Loucy (cell line): ENCODE measurements at regions not wholly inside any gene's neighbourhood (a gene's known extent, or its start where the extent isn't known, plus 50 kb on each side); places are given as distances from the start of the nearest gene placed in this dataset.

Experiments
- H2AFZ ChIP-seq: fragments of 200-600 bp; sonication (generic); 2 replicates; pipeline ENCODE4 v1.6.0; 2016; ENCODE audit warnings: antibody characterized with exemption, mild to moderate bottlenecking, low read length, moderate library complexity
- H3F3A ChIP-seq: fragments of 200-600 bp; 2 replicates; pipeline ENCODE4 v1.6.0; 2016; ENCODE audit warnings: antibody characterized with exemption, low read depth, mild to moderate bottlenecking
- H3K27me3 ChIP-seq: fragments of 200-600 bp; sonication (generic); 2 replicates; pipeline ENCODE4 v1.6.1; 2014; ENCODE audit warnings: low read length, mild to moderate bottlenecking; ENCODE audit not compliant: insufficient read depth, poor library complexity, severe bottlenecking
- H3K36me3 ChIP-seq: fragments of 200-600 bp; sonication (generic); 2 replicates; pipeline ENCODE4 v1.6.1; 2016; ENCODE audit warnings: low read length; ENCODE audit not compliant: insufficient read depth
- H3K4me1 ChIP-seq: fragments of 200-600 bp; sonication (generic); 2 replicates; pipeline ENCODE4 v1.5.1; 2014; ENCODE audit warnings: low read length, mild to moderate bottlenecking; ENCODE audit not compliant: insufficient read depth, poor library complexity, severe bottlenecking
- H3K4me2 ChIP-seq: fragments of 200-600 bp; sonication (generic); 2 replicates; pipeline ENCODE4 v1.6.0; 2014; ENCODE audit warnings: antibody characterized with exemption, low read length, low read depth, mild to moderate bottlenecking; ENCODE audit not compliant: poor library complexity, severe bottlenecking
- H3K4me3 ChIP-seq: fragments of 200-600 bp; sonication (generic); 2 replicates; pipeline ENCODE4 v1.5.1; 2014; ENCODE audit warnings: low read length, mild to moderate bottlenecking, mixed read lengths; ENCODE audit not compliant: poor library complexity, severe bottlenecking
- H3K79me2 ChIP-seq: fragments of 200-600 bp; sonication (generic); 2 replicates; pipeline ENCODE4 v1.6.1; 2014; ENCODE audit warnings: low read length; ENCODE audit not compliant: insufficient read depth
- H3K9ac ChIP-seq: fragments of 200-600 bp; sonication (generic); 2 replicates; pipeline ENCODE4 v1.6.0; 2014; ENCODE audit warnings: mild to moderate bottlenecking, low read depth, low read length, moderate library complexity; ENCODE audit not compliant: poor library complexity, severe bottlenecking
- H3K9me2 ChIP-seq: fragments of 200-600 bp; sonication (generic); replicated peaks from 2 replicates; pipeline ENCODE4 v1.6.1; 2016; ENCODE audit warnings: low read depth, low read length, mixed read lengths
- H3K9me3 ChIP-seq: fragments of 200-600 bp; sonication (generic); 2 replicates; pipeline ENCODE4 v1.6.1; 2014; ENCODE audit warnings: mild to moderate bottlenecking, antibody characterized with exemption, low read length, low read depth; ENCODE audit not compliant: insufficient read depth
- H4K20me1 ChIP-seq: fragments of 200-600 bp; sonication (generic); 2 replicates; pipeline ENCODE4 v1.6.0; 2014; ENCODE audit warnings: antibody characterized with exemption, low read length, mild to moderate bottlenecking; ENCODE audit not compliant: insufficient read depth, poor library complexity, severe bottlenecking
- EZH2phosphoT487 ChIP-seq: fragments of 200-600 bp; IDR thresholded peaks from 2 replicates; pipeline ENCODE4 v1.6.1; 2018; ENCODE audit warnings: antibody characterized with exemption, mild to moderate bottlenecking, moderate library complexity, borderline replicate concordance
- TF ChIP-seq, protein P1 (sequence below): fragments of 200-600 bp; sonication (generic); conservative IDR thresholded peaks from 2 replicates; pipeline ENCODE4 v1.5.1; 2014; ENCODE audit warnings: mild to moderate bottlenecking, antibody characterized with exemption, low read length

DNA sequence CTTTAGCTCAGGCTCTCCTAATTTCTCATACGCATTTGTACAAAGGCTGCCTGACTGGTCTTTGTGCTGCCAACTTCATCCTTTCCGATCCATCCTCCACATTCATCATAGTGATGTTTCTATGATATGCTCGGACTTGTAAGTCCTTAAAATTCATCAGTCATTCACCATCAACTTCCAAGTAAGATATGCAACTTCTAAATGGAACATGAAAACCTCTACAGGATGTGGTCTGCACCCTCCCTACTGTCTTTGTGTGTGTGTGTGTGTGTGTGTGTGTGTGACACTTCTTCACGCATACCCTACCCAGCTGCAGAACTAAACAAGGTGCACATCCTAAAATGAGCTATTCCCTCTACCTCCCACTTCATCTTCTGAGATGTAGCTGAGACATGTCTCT lies 397.9 kb upstream of the NR5A2 start:
- TF ChIP-seq, protein P1, sequence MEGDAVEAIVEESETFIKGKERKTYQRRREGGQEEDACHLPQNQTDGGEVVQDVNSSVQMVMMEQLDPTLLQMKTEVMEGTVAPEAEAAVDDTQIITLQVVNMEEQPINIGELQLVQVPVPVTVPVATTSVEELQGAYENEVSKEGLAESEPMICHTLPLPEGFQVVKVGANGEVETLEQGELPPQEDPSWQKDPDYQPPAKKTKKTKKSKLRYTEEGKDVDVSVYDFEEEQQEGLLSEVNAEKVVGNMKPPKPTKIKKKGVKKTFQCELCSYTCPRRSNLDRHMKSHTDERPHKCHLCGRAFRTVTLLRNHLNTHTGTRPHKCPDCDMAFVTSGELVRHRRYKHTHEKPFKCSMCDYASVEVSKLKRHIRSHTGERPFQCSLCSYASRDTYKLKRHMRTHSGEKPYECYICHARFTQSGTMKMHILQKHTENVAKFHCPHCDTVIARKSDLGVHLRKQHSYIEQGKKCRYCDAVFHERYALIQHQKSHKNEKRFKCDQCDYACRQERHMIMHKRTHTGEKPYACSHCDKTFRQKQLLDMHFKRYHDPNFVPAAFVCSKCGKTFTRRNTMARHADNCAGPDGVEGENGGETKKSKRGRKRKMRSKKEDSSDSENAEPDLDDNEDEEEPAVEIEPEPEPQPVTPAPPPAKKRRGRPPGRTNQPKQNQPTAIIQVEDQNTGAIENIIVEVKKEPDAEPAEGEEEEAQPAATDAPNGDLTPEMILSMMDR: no peak
- no peak for TF ChIP-seq EZH2phosphoT487
- no peak overlapping the region for H3K4me3 ChIP-seq
- H2AFZ ChIP-seq: no peak overlapping the region
- no peaks in the 10 kb centered on the region for H3K9me3 ChIP-seq
- H3K4me1 ChIP-seq: peaks cover 15% of the 10 kb centered on the region
- H3K27me3 ChIP-seq: no peaks in the 10 kb centered on the region
- H3K4me2 ChIP-seq: peak overlapping the region; percentile 26
- H3K9me2 ChIP-seq: no peaks in the 10 kb centered on the region
- no peaks in the 10 kb centered on the region for H3F3A ChIP-seq
- no peaks in the 10 kb centered on the region for H3K79me2 ChIP-seq
- H3K36me3 ChIP-seq: no peaks in the 10 kb centered on the region
- no peaks in the 10 kb centered on the region for H4K20me1 ChIP-seq
- no peak overlapping the region for H3K9ac ChIP-seq

DNA sequence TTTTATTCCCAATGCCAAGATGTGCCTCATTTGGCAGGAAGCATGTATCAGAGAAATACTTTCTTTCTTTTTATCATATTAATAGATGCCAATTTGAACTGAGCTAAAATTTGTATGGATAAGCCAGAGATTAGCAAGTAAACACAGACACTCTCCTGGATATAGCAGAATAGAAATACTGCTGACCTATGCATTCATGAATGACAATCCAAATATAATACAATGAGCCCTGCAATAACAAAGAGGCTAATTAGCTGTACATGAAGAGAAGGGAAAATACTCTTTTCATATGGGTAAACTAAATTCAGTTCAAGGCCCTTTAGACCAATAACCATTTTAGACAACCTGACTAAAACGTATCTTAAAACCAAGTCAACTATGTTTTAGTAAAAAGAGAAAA lies 388.1 kb upstream of the NR5A2 start:
- Histone ChIP-seq H3K36me3 (no peaks in the 10 kb centered on the region), H3K27me3 (no peaks in the 10 kb centered on the region), H3K9ac (no peak overlapping the region), H3K4me2 (no peak overlapping the region), H3K9me2 (no peaks in the 10 kb centered on the region), H2AFZ (no peak overlapping the region), H3K79me2 (no peaks in the 10 kb centered on the region), H3K9me3 (no peaks in the 10 kb centered on the region), H3K4me3 (no peak overlapping the region), H3F3A (no peaks in the 10 kb centered on the region), H4K20me1 (no peaks in the 10 kb centered on the region), H3K4me1 (no peaks in the 10 kb centered on the region)
- no peak for TF ChIP-seq EZH2phosphoT487

GRCh38 chr1:199641531-199641930 lies 386.0 kb upstream of the NR5A2 start:
- Histone ChIP-seq H3K4me2 (no peak overlapping the region), H3K27me3 (no peaks in the 10 kb centered on the region), H4K20me1 (no peaks in the 10 kb centered on the region), H3F3A (no peaks in the 10 kb centered on the region), H3K4me3 (no peak overlapping the region), H3K79me2 (no peaks in the 10 kb centered on the region), H3K9ac (no peak overlapping the region), H2AFZ (no peak overlapping the region), H3K9me2 (no peaks in the 10 kb centered on the region), H3K9me3 (no peaks in the 10 kb centered on the region), H3K36me3 (no peaks in the 10 kb centered on the region), H3K4me1 (no peaks in the 10 kb centered on the region)
- TF ChIP-seq EZH2phosphoT487: no peak
- TF ChIP-seq, protein P1: no peak

GRCh38 chr1:199644912-199645311 lies 382.6 kb upstream of the NR5A2 start:
- Histone ChIP-seq H3K36me3 (no peaks in the 10 kb centered on the region), H2AFZ (no peak overlapping the region), H3K9me2 (no peaks in the 10 kb centered on the region), H3K9me3 (no peaks in the 10 kb centered on the region), H4K20me1 (no peaks in the 10 kb centered on the region), H3K4me1 (no peaks in the 10 kb centered on the region), H3F3A (no peaks in the 10 kb centered on the region), H3K27me3 (no peaks in the 10 kb centered on the region), H3K9ac (no peak overlapping the region), H3K4me2 (no peak overlapping the region), H3K79me2 (no peaks in the 10 kb centered on the region), H3K4me3 (no peak overlapping the region)
- TF ChIP-seq EZH2phosphoT487: no peak
- TF ChIP-seq, protein P1: no peak
